ENCODE measurements at regions not wholly inside any gene's neighbourhood (a gene's known extent, or its start where the extent isn't known, plus 50 kb on each side); places are given as distances from the start of the nearest gene placed in this dataset.

DNA sequence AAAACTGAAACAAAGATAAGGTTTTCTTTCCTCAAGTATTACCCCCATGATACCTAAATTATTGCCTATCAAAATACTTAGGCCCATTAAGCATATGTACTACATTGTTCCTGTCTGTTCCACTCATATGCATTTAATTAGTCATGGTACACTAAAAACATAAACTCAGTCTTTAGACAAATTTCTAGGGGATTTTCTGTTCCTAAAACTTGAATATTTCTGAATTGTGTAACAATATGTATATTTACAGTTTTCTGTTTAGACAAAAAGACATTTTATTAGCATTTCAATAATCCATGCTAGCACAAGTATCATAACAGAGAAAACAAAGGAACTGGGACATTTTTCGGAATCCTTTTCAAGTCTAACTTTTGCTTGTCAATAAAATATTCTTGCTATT lies 234.2 kb downstream of the CRPPA start:
- no peak overlapping the region for H3K9ac ChIP-seq (ENCODE audit: low read depth in 1 of 2, low read length in 2 of 2)
- peaks cover 0 to 2% (median 0%) of the 10 kb centered on the region in 4 donors for H3K4me1 ChIP-seq (ENCODE audit: control insufficient read depth in 4 of 4, insufficient read depth in 4 of 4, low read length in 3 of 4)
- no peak for DNase-seq (ENCODE audit: low spot score)
- no peak overlapping the region for H3K4me3 ChIP-seq (ENCODE audit: low read depth in 1 of 3, low read length in 3 of 3)
- TF ChIP-seq HNF4G (IDR thresholded peaks at IDR 0.05), result no peak
- no peak for TF ChIP-seq NR2F2 (IDR thresholded peaks at IDR 0.05)
- TF ChIP-seq SP1 (IDR thresholded peaks at IDR 0.05), result no peak
- TF ChIP-seq FOXA1 (IDR thresholded peaks at IDR 0.05), result no peak
- TF ChIP-seq REST (IDR thresholded peaks at IDR 0.05), result no peak
- TF ChIP-seq RXRA (IDR thresholded peaks at IDR 0.05), result no peak
- TF ChIP-seq RAD21 (IDR thresholded peaks at IDR 0.05), result no peak
- no peak overlapping the region for H3K27ac ChIP-seq (ENCODE audit: low read depth in 1 of 2, low read length in 2 of 2)
- H3K36me3 ChIP-seq (ENCODE audit: control insufficient read depth in 4 of 4, insufficient read depth in 3 of 4, low read depth in 1 of 4, low read length in 3 of 4), result no peaks in the 10 kb centered on the region
- no peaks in the 10 kb centered on the region for H3K27me3 ChIP-seq (ENCODE audit: control insufficient read depth in 4 of 4, insufficient read depth in 4 of 4, low read length in 3 of 4)
- 98% methylated on average over 1 of the region's 1 CpG for WGBS
- no peaks in the 10 kb centered on the region for H3K9me3 ChIP-seq (ENCODE audit: control insufficient read depth in 4 of 4, low read length in 3 of 4)

- WGBS, result 95% methylated on average over 2 of the region's 2 CpGs
- DNase-seq (ENCODE audit: low spot score), result no peak
- no peaks in the 10 kb centered on the region for H3K4me1 ChIP-seq (ENCODE audit: control insufficient read depth in 4 of 4, insufficient read depth in 4 of 4, low read length in 3 of 4)
These were observed 242.8 kb downstream of the CRPPA start for GRCh38 chr7:16178585-16178984.

More at GRCh38 chr7:16178585-16178984, 242.8 kb downstream of the CRPPA start:
- TF ChIP-seq NR2F2 (IDR thresholded peaks at IDR 0.05) (no peak), SP1 (IDR thresholded peaks at IDR 0.05) (no peak), RXRA (IDR thresholded peaks at IDR 0.05) (no peak), REST (IDR thresholded peaks at IDR 0.05) (no peak), GABPA (IDR thresholded peaks at IDR 0.05 in 1 of 2, conservative IDR thresholded peaks at IDR 0.05 in 1 of 2) (no peak), HNF4A (conservative IDR thresholded peaks at IDR 0.05) (no peak), JUND (IDR thresholded peaks at IDR 0.05) (no peak), RAD21 (IDR thresholded peaks at IDR 0.05) (no peak), EGR1 (IDR thresholded peaks at IDR 0.05; ENCODE audit: low read depth in 2 of 2) (no peak), MAX (IDR thresholded peaks at IDR 0.05) (no peak), YY1 (IDR thresholded peaks at IDR 0.05) (no peak), HNF4G (IDR thresholded peaks at IDR 0.05) (no peak), FOXA2 (IDR thresholded peaks at IDR 0.05) (no peak), TAF1 (conservative IDR thresholded peaks at IDR 0.05) (no peak), FOXA1 (IDR thresholded peaks at IDR 0.05) (no peak)
- TF ChIP-seq, protein P1, sequence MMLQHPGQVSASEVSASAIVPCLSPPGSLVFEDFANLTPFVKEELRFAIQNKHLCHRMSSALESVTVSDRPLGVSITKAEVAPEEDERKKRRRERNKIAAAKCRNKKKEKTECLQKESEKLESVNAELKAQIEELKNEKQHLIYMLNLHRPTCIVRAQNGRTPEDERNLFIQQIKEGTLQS (IDR thresholded peaks at IDR 0.05), result no peak
- TF ChIP-seq, protein P2, sequence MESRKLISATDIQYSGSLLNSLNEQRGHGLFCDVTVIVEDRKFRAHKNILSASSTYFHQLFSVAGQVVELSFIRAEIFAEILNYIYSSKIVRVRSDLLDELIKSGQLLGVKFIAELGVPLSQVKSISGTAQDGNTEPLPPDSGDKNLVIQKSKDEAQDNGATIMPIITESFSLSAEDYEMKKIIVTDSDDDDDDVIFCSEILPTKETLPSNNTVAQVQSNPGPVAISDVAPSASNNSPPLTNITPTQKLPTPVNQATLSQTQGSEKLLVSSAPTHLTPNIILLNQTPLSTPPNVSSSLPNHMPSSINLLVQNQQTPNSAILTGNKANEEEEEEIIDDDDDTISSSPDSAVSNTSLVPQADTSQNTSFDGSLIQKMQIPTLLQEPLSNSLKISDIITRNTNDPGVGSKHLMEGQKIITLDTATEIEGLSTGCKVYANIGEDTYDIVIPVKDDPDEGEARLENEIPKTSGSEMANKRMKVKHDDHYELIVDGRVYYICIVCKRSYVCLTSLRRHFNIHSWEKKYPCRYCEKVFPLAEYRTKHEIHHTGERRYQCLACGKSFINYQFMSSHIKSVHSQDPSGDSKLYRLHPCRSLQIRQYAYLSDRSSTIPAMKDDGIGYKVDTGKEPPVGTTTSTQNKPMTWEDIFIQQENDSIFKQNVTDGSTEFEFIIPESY (IDR thresholded peaks at IDR 0.05), result no peak
- TF ChIP-seq, protein P3, sequence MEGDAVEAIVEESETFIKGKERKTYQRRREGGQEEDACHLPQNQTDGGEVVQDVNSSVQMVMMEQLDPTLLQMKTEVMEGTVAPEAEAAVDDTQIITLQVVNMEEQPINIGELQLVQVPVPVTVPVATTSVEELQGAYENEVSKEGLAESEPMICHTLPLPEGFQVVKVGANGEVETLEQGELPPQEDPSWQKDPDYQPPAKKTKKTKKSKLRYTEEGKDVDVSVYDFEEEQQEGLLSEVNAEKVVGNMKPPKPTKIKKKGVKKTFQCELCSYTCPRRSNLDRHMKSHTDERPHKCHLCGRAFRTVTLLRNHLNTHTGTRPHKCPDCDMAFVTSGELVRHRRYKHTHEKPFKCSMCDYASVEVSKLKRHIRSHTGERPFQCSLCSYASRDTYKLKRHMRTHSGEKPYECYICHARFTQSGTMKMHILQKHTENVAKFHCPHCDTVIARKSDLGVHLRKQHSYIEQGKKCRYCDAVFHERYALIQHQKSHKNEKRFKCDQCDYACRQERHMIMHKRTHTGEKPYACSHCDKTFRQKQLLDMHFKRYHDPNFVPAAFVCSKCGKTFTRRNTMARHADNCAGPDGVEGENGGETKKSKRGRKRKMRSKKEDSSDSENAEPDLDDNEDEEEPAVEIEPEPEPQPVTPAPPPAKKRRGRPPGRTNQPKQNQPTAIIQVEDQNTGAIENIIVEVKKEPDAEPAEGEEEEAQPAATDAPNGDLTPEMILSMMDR (IDR thresholded peaks at IDR 0.05; ENCODE audit: low read depth, low read length, missing input control), result no peak
- no peak overlapping the region for H3K27ac ChIP-seq (ENCODE audit: low read depth in 1 of 2, low read length in 2 of 2)
- no peaks in the 10 kb centered on the region for H3K9me3 ChIP-seq (ENCODE audit: control insufficient read depth in 4 of 4, low read length in 3 of 4)
- H3K9ac ChIP-seq (ENCODE audit: low read depth in 1 of 2, low read length in 2 of 2), result no peak overlapping the region
- H3K4me3 ChIP-seq (ENCODE audit: low read depth in 1 of 3, low read length in 3 of 3), result no peak overlapping the region
- no peaks in the 10 kb centered on the region for H3K36me3 ChIP-seq (ENCODE audit: control insufficient read depth in 4 of 4, insufficient read depth in 3 of 4, low read depth in 1 of 4, low read length in 3 of 4)
- H3K27me3 ChIP-seq (ENCODE audit: control insufficient read depth in 4 of 4, insufficient read depth in 4 of 4, low read length in 3 of 4), result no peaks in the 10 kb centered on the region

Measured in liver (tissue), 8 donors.